Mesendoderm (in vitro differentiated cells): ENCODE measurements at regions not wholly inside any gene's neighbourhood (a gene's known extent, or its start where the extent isn't known, plus 50 kb on each side); places are given as distances from the start of the nearest gene placed in this dataset.

ENCODE experiments used
- DNase-seq: peaks from one replicate; pipeline ENCODE4 v3.0.0; 2013
- H2AK5ac ChIP-seq: 2 replicates; pipeline ENCODE4 v1.6.1; 2013; ENCODE audit warnings: low read length, inconsistent platforms
- H2BK120ac ChIP-seq: 2 replicates; pipeline ENCODE4 v1.6.1; 2013; ENCODE audit warnings: low read depth, mild to moderate bottlenecking, low read length, moderate library complexity, mixed read lengths
- H2BK15ac ChIP-seq: replicated peaks from 2 replicates; pipeline ENCODE4 v1.6.1; 2013; ENCODE audit warnings: low read depth, mild to moderate bottlenecking, moderate library complexity
- H2BK5ac ChIP-seq: 2 replicates; pipeline ENCODE4 v1.6.1; 2013; ENCODE audit warnings: low read length, inconsistent platforms
- H3K18ac ChIP-seq: 2 replicates; pipeline ENCODE4 v1.6.1; 2013; ENCODE audit warnings: mild to moderate bottlenecking, low read length, mixed read lengths
- H3K23ac ChIP-seq: one replicate; pipeline ENCODE4 v1.6.1; 2013; ENCODE audit warnings: low read length
- H3K27ac ChIP-seq: 2 replicates; pipeline ENCODE4 v1.5.1; 2013; ENCODE audit warnings: low read depth, mild to moderate bottlenecking, inconsistent platforms, low read length, moderate library complexity
- H3K27me3 ChIP-seq: 2 replicates; pipeline ENCODE4 v1.6.1; 2013; ENCODE audit warnings: low read length, control low read depth, mild to moderate bottlenecking, inconsistent platforms; ENCODE audit not compliant: insufficient read depth, poor library complexity
- H3K36me3 ChIP-seq: 2 replicates; pipeline ENCODE4 v1.6.1; 2013; ENCODE audit warnings: low read length, inconsistent platforms; ENCODE audit not compliant: control insufficient read depth, insufficient read depth
- H3K4ac ChIP-seq: one replicate; pipeline ENCODE4 v1.6.1; 2013; ENCODE audit warnings: low read depth, mild to moderate bottlenecking, low read length, moderate library complexity
- H3K4me1 ChIP-seq: 2 replicates; pipeline ENCODE4 v1.6.1; 2013; ENCODE audit warnings: low read depth, low read length, inconsistent platforms; ENCODE audit not compliant: control insufficient read depth
- H3K4me2 ChIP-seq: 2 replicates; pipeline ENCODE4 v1.6.1; 2013; ENCODE audit warnings: low read length
- H3K4me3 ChIP-seq: 2 replicates; pipeline ENCODE4 v1.5.1; 2013; ENCODE audit warnings: mild to moderate bottlenecking, low read length
- H3K56ac ChIP-seq: one replicate; pipeline ENCODE4 v1.6.1; 2013; ENCODE audit warnings: low read length
- H3K79me1 ChIP-seq: 2 replicates; pipeline ENCODE4 v1.6.1; 2013; ENCODE audit warnings: low read length, inconsistent platforms
- H3K79me2 ChIP-seq: 2 replicates; pipeline ENCODE4 v1.6.1; 2013; ENCODE audit warnings: mild to moderate bottlenecking, low read length; ENCODE audit not compliant: control insufficient read depth, insufficient read depth
- H3K9ac ChIP-seq: 2 replicates; pipeline ENCODE4 v1.6.1; 2013; ENCODE audit warnings: low read length, inconsistent platforms
- H4K5ac ChIP-seq: one replicate; pipeline ENCODE4 v1.6.1; 2013; ENCODE audit warnings: low read length
- H4K8ac ChIP-seq: one replicate; pipeline ENCODE4 v1.6.1; 2013; ENCODE audit warnings: low read depth, mild to moderate bottlenecking, control low read depth, low read length, moderate library complexity
- WGBS: extraction: QIAGEN DNeasy Blood & Tissue Kit; methylation state at CpG from one replicate; pipeline ENCODE4 v1.1.7; 2013; ENCODE audit warnings: low lambda C conversion rate, missing lambda C conversion rate; ENCODE audit not compliant: insufficient coverage; ENCODE audit errors: extremely low coverage; 5-methylcytosine and 5-hydroxymethylcytosine counted together

- Histone ChIP-seq H2AK5ac (no peak overlapping the region), H3K27ac (no peak overlapping the region)
- no peak for DNase-seq
Measured at GRCh38 chr2:51107841-51108240, 75.9 kb upstream of the NRXN1 start.

GRCh38 chr2:51105811-51106210 lies 73.9 kb upstream of the NRXN1 start:
- H3K23ac ChIP-seq: no peak overlapping the region
- H3K27me3 ChIP-seq: no peaks in the 10 kb centered on the region
- no peak overlapping the region for H3K4me3 ChIP-seq
- H3K27ac ChIP-seq: no peak overlapping the region
- no peak overlapping the region for H3K4ac ChIP-seq
- H3K79me1 ChIP-seq: no peaks in the 10 kb centered on the region
- no peak overlapping the region for H4K5ac ChIP-seq
- no peak overlapping the region for H3K9ac ChIP-seq
- H2BK5ac ChIP-seq: no peak overlapping the region
- no peaks in the 10 kb centered on the region for H3K79me2 ChIP-seq
- H3K56ac ChIP-seq: no peak overlapping the region
- no peaks in the 10 kb centered on the region for H3K4me1 ChIP-seq
- no peaks in the 10 kb centered on the region for H3K36me3 ChIP-seq
- DNase-seq: no peak
- no peak overlapping the region for H3K18ac ChIP-seq
- no CpG with 5 or more reads among the region's 2 CpGs for WGBS
- no peak overlapping the region for H2BK15ac ChIP-seq
- H4K8ac ChIP-seq: no peak overlapping the region
- no peak overlapping the region for H3K4me2 ChIP-seq
- H2BK120ac ChIP-seq: no peak overlapping the region
- no peak overlapping the region for H2AK5ac ChIP-seq

More at GRCh38 chr2:51107841-51108240, 75.9 kb upstream of the NRXN1 start:
- H3K9ac ChIP-seq: no peak overlapping the region
- no peak overlapping the region for H2BK120ac ChIP-seq
- no peak overlapping the region for H3K23ac ChIP-seq
- H4K5ac ChIP-seq: no peak overlapping the region
- H3K27me3 ChIP-seq: no peaks in the 10 kb centered on the region
- H3K4me2 ChIP-seq: no peak overlapping the region
- H3K36me3 ChIP-seq: no peaks in the 10 kb centered on the region
- H3K79me2 ChIP-seq: no peaks in the 10 kb centered on the region
- no peak overlapping the region for H2BK5ac ChIP-seq
- no peak overlapping the region for H3K4me3 ChIP-seq
- peaks cover 2% of the 10 kb centered on the region for H3K4me1 ChIP-seq
- no peak overlapping the region for H2BK15ac ChIP-seq
- no peak overlapping the region for H4K8ac ChIP-seq
- H3K18ac ChIP-seq: no peak overlapping the region
- no CpG with 5 or more reads among the region's 2 CpGs for WGBS
- no peaks in the 10 kb centered on the region for H3K79me1 ChIP-seq
- H3K56ac ChIP-seq: no peak overlapping the region
- H3K4ac ChIP-seq: no peak overlapping the region

- no peak overlapping the region for H3K9ac ChIP-seq
- H3K27me3 ChIP-seq: no peaks in the 10 kb centered on the region
- H3K56ac ChIP-seq: no peak overlapping the region
- no peak overlapping the region for H2BK15ac ChIP-seq
- H2BK5ac ChIP-seq: no peak overlapping the region
- H3K23ac ChIP-seq: no peak overlapping the region
- H3K4me2 ChIP-seq: no peak overlapping the region
- H2BK120ac ChIP-seq: no peak overlapping the region
- DNase-seq: peak; percentile 86
- no peaks in the 10 kb centered on the region for H3K36me3 ChIP-seq
- H3K18ac ChIP-seq: no peak overlapping the region
- no peaks in the 10 kb centered on the region for H3K4me1 ChIP-seq
- WGBS: no CpG with 5 or more reads among the region's 6 CpGs
- no peak overlapping the region for H3K4ac ChIP-seq
- no peak overlapping the region for H3K27ac ChIP-seq
- no peaks in the 10 kb centered on the region for H3K79me1 ChIP-seq
- H3K4me3 ChIP-seq: no peak overlapping the region
- H4K8ac ChIP-seq: no peak overlapping the region
- H4K5ac ChIP-seq: no peak overlapping the region
- H2AK5ac ChIP-seq: no peak overlapping the region
- H3K79me2 ChIP-seq: no peaks in the 10 kb centered on the region
Measured at GRCh38 chr2:51103205-51103604, 71.3 kb upstream of the NRXN1 start.

GRCh38 chr2:51093016-51093415 lies 61.1 kb upstream of the NRXN1 start:
- no CpG with 5 or more reads among the region's 4 CpGs for WGBS
- no peak overlapping the region for H3K4me2 ChIP-seq
- H3K18ac ChIP-seq: no peak overlapping the region
- H3K27ac ChIP-seq: no peak overlapping the region
- DNase-seq: no peak
- H3K4me3 ChIP-seq: no peak overlapping the region
- H3K79me2 ChIP-seq: no peaks in the 10 kb centered on the region
- H3K4me1 ChIP-seq: no peaks in the 10 kb centered on the region
- H4K5ac ChIP-seq: no peak overlapping the region
- no peak overlapping the region for H2BK15ac ChIP-seq
- H3K79me1 ChIP-seq: no peaks in the 10 kb centered on the region
- no peaks in the 10 kb centered on the region for H3K36me3 ChIP-seq
- H2BK5ac ChIP-seq: no peak overlapping the region
- no peak overlapping the region for H3K56ac ChIP-seq
- H3K4ac ChIP-seq: no peak overlapping the region
- H3K9ac ChIP-seq: no peak overlapping the region
- H4K8ac ChIP-seq: no peak overlapping the region
- H2AK5ac ChIP-seq: no peak overlapping the region
- no peak overlapping the region for H2BK120ac ChIP-seq
- H3K27me3 ChIP-seq: no peaks in the 10 kb centered on the region
- H3K23ac ChIP-seq: no peak overlapping the region

GRCh38 chr2:51085420-51086068 lies 53.6 kb upstream of the NRXN1 start:
- Histone ChIP-seq H2BK15ac (no peak overlapping the region), H3K4me2 (no peak overlapping the region), H3K18ac (no peak overlapping the region), H3K23ac (no peak overlapping the region), H3K27me3 (no peaks in the 10 kb centered on the region), H3K4me3 (no peak overlapping the region), H3K79me1 (no peaks in the 10 kb centered on the region), H2AK5ac (no peak overlapping the region), H3K79me2 (no peaks in the 10 kb centered on the region), H2BK120ac (no peak overlapping the region), H3K4ac (no peak overlapping the region), H4K8ac (no peak overlapping the region), H3K27ac (no peak overlapping the region), H3K36me3 (no peaks in the 10 kb centered on the region), H3K56ac (no peak overlapping the region), H3K4me1 (no peaks in the 10 kb centered on the region), H2BK5ac (no peak overlapping the region), H3K9ac (no peak overlapping the region), H4K5ac (no peak overlapping the region)
- WGBS: no CpG with 5 or more reads among the region's 3 CpGs
- peak; percentile 70 for DNase-seq

- peak; percentile 57 for DNase-seq
- H2BK120ac ChIP-seq: no peak overlapping the region
- no peak overlapping the region for H3K23ac ChIP-seq
- H3K27ac ChIP-seq: no peak overlapping the region
- H2AK5ac ChIP-seq: no peak overlapping the region
- no peak overlapping the region for H3K4me3 ChIP-seq
- no CpG with 5 or more reads among the region's 2 CpGs for WGBS
- no peak overlapping the region for H3K9ac ChIP-seq
- no peaks in the 10 kb centered on the region for H3K4me1 ChIP-seq
- no peaks in the 10 kb centered on the region for H3K36me3 ChIP-seq
- H3K4ac ChIP-seq: no peak overlapping the region
- H3K27me3 ChIP-seq: no peaks in the 10 kb centered on the region
- no peak overlapping the region for H4K8ac ChIP-seq
- no peak overlapping the region for H3K4me2 ChIP-seq
- H3K79me1 ChIP-seq: no peaks in the 10 kb centered on the region
- peak overlapping the region; percentile 60 for H3K18ac ChIP-seq
- H2BK5ac ChIP-seq: no peak overlapping the region
- H3K79me2 ChIP-seq: no peaks in the 10 kb centered on the region
- H4K5ac ChIP-seq: no peak overlapping the region
- H3K56ac ChIP-seq: no peak overlapping the region
- H2BK15ac ChIP-seq: no peak overlapping the region
Measured at GRCh38 chr2:51084750-51085149, 52.8 kb upstream of the NRXN1 start.
